Thyroid gland (tissue), 4 donors: ENCODE measurements at regions not wholly inside any gene's neighbourhood (a gene's known extent, or its start where the extent isn't known, plus 50 kb on each side); places are given as distances from the start of the nearest gene placed in this dataset.
"Not testable (repeated sequence)": the region's sequence is repeated elsewhere in the genome, so short reads cannot be mapped to it uniquely, and the experiment has no call there.

Experiments
- DNase-seq, 2 donors: peaks; one replicate each; pipeline ENCODE4 v3.0.0-alpha.2; 2019
- H3K27ac ChIP-seq, 3 donors: fragments of 200-600 bp; sonication (generic); 1 replicate in 2 of 3; 2 replicates in 1 of 3; pipeline ENCODE4 v1.5.1; 2016 to 2019; ENCODE audit warnings: mild to moderate bottlenecking in 1 of 3, moderate library complexity in 1 of 3
- H3K27me3 ChIP-seq: fragments of 200-600 bp; sonication (generic); one replicate; pipeline ENCODE4 v1.5.1; 2019
- H3K36me3 ChIP-seq, 2 donors: fragments of 200-600 bp; sonication (generic); one replicate each; pipeline ENCODE4 v1.5.1; 2016 to 2019
- H3K4me1 ChIP-seq, 2 donors: fragments of 200-600 bp; sonication (generic); one replicate each; pipeline ENCODE4 v1.5.1; 2017 to 2019
- H3K4me3 ChIP-seq, 3 donors: fragments of 200-600 bp; sonication (generic); replicated peaks in 1 of 3; 1 replicate in 2 of 3; 2 replicates in 1 of 3; pipeline ENCODE4 v1.5.1; 2016; ENCODE audit warnings: mild to moderate bottlenecking in 1 of 3
- H3K9me3 ChIP-seq: fragments of 200-600 bp; sonication (generic); one replicate; pipeline ENCODE4 v1.5.1; 2017
- POLR2A ChIP-seq, 2 donors: fragments of 450-650 bp; IDR thresholded peaks; one replicate each; pipeline ENCODE4 v1.6.1; 2017; ENCODE audit warnings: antibody characterized with exemption in 2 of 2, mild to moderate bottlenecking in 2 of 2, moderate library complexity in 1 of 2
- WGBS, 2 donors: methylation state at CpG; one replicate each; pipeline ENCODE4 v1.1.5; 2017; 5-methylcytosine and 5-hydroxymethylcytosine counted together
- intact Hi-C: fragments of 100-400 bp; cut with DNase I; formaldehyde crosslinking; loops from one replicate; pipeline ENCODE4 v1.15.1; 2023
- TF ChIP-seq, protein P1 (sequence below), 6 experiments: fragments of 200-600 bp in 3 of 6; fragments of 450-650 bp in 3 of 6; sonication (generic) in 3 of 6; IDR thresholded peaks; one replicate each; pipeline ENCODE4 v1.5.1; 2016 to 2019; ENCODE audit warnings: antibody characterized with exemption in 6 of 6, mild to moderate bottlenecking in 2 of 6, inconsistent platforms in 1 of 6, moderate library complexity in 1 of 6

GRCh38 chr4:10783351-10783750, 98.8 kb upstream of the CLNK start:
- intact Hi-C loops: no loop called here
- TF ChIP-seq POLR2A (IDR thresholded peaks at IDR 0.05): no peak
- TF ChIP-seq, protein P1, sequence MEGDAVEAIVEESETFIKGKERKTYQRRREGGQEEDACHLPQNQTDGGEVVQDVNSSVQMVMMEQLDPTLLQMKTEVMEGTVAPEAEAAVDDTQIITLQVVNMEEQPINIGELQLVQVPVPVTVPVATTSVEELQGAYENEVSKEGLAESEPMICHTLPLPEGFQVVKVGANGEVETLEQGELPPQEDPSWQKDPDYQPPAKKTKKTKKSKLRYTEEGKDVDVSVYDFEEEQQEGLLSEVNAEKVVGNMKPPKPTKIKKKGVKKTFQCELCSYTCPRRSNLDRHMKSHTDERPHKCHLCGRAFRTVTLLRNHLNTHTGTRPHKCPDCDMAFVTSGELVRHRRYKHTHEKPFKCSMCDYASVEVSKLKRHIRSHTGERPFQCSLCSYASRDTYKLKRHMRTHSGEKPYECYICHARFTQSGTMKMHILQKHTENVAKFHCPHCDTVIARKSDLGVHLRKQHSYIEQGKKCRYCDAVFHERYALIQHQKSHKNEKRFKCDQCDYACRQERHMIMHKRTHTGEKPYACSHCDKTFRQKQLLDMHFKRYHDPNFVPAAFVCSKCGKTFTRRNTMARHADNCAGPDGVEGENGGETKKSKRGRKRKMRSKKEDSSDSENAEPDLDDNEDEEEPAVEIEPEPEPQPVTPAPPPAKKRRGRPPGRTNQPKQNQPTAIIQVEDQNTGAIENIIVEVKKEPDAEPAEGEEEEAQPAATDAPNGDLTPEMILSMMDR (IDR thresholded peaks at IDR 0.05): no peak
- no peaks in the 10 kb centered on the region for H3K4me1 ChIP-seq
- no peaks in the 10 kb centered on the region for H3K9me3 ChIP-seq
- H3K27ac ChIP-seq: no peak overlapping the region
- DNase-seq: no peak
- no peak overlapping the region for H3K4me3 ChIP-seq
- no peaks in the 10 kb centered on the region for H3K36me3 ChIP-seq
- 70 to 75% methylated on average over 3 of the region's 3 CpGs for WGBS, 2 donors
- H3K27me3 ChIP-seq: no peaks in the 10 kb centered on the region

DNA sequence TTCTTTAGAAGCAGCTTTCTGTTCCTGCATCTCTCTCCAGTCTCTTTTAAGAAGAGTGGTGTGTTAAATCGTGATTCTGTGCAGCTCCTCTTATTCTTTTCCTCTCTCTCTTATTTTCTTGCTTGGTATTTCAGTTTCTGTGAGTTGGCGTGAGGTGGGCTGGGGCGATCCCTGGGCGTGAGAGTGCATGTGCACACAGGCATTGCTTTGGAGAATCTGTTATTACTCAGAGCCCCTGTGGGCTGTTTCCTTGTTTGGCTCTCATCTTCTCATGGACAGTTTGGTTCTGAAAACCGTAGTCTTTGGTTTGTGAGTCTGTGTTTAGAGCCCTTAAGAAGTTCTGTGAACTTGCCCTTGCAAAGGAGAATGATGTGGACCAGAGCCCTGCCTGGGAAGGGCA, 97.2 kb upstream of the CLNK start:
- Histone ChIP-seq H3K4me3 (no peak overlapping the region), H3K27ac (no peak overlapping the region), H3K9me3 (no peaks in the 10 kb centered on the region), H3K36me3 (no peaks in the 10 kb centered on the region), H3K27me3 (no peaks in the 10 kb centered on the region), H3K4me1 (no peaks in the 10 kb centered on the region)
- no peak for DNase-seq
- 83 to 88% methylated on average over 5 of the region's 5 CpGs for WGBS, 2 donors
- TF ChIP-seq POLR2A (IDR thresholded peaks at IDR 0.05): no peak
- TF ChIP-seq, protein P1 (IDR thresholded peaks at IDR 0.05): no peak
- intact Hi-C loops: no loop called here

GRCh38 chr4:10780803-10781202, 96.2 kb upstream of the CLNK start:
- H3K36me3 ChIP-seq, H3K27ac ChIP-seq, intact Hi-C loops, H3K4me1 ChIP-seq, H3K4me3 ChIP-seq, DNase-seq, H3K9me3 ChIP-seq, H3K27me3 ChIP-seq: not testable (repeated sequence)
- 92 to 93% methylated on average over 13 of the region's 13 CpGs for WGBS, 2 donors

DNA sequence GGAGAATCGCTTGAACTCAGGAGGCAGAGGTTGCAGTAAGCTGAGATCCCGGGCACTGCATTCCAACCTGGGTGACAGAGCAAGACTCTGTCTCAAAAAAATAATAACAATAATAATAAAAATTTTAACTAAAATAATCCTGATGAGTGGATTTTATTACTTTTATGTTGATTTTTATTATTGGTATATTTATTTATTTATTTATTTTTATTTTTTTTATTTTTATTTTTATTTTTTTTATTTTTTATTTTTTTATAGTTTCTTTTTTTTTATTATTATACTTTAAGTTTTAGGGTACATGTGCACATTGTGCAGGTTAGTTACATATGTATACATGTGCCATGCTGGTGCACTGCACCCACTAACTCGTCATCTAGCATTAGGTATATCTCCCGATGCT, 90.6 kb upstream of the CLNK start:
- DNase-seq, H3K4me1 ChIP-seq, H3K36me3 ChIP-seq, H3K4me3 ChIP-seq, H3K27ac ChIP-seq, intact Hi-C loops, H3K27me3 ChIP-seq, H3K9me3 ChIP-seq: not testable (repeated sequence)
- WGBS, 2 donors: 95 to 97% methylated on average over 4 of the region's 4 CpGs

- H3K4me1 ChIP-seq: peaks cover 0 to 4% of the 10 kb centered on the region in 2 donors
- TF ChIP-seq POLR2A (IDR thresholded peaks at IDR 0.05): no peak
- TF ChIP-seq, protein P1 (IDR thresholded peaks at IDR 0.05): no peak
- no peak overlapping the region for H3K4me3 ChIP-seq
- intact Hi-C loops: no loop called here
- H3K9me3 ChIP-seq: no peaks in the 10 kb centered on the region
- no peaks in the 10 kb centered on the region for H3K27me3 ChIP-seq
- DNase-seq: no peak
- 89 to 90% methylated on average over 2 of the region's 2 CpGs for WGBS, 2 donors
- H3K36me3 ChIP-seq: no peaks in the 10 kb centered on the region
- H3K27ac ChIP-seq: no peak overlapping the region
Observed at GRCh38 chr4:10773656-10774055, 89.1 kb upstream of the CLNK start.

- no peaks in the 10 kb centered on the region for H3K9me3 ChIP-seq
- intact Hi-C loops: no loop called here
- peak in 1 of 2 donors; percentile 37 for DNase-seq
Observed at GRCh38 chr4:10773010-10773409, 88.4 kb upstream of the CLNK start.

More at GRCh38 chr4:10773010-10773409, 88.4 kb upstream of the CLNK start:
- no peaks in the 10 kb centered on the region for H3K36me3 ChIP-seq
- H3K4me3 ChIP-seq: no peak overlapping the region
- peaks cover 0 to 4% of the 10 kb centered on the region in 2 donors for H3K4me1 ChIP-seq
- 9 to 10% methylated on average over 3 of the region's 3 CpGs for WGBS, 2 donors
- no peaks in the 10 kb centered on the region for H3K27me3 ChIP-seq
- no peak overlapping the region for H3K27ac ChIP-seq
- TF ChIP-seq, protein P1 (IDR thresholded peaks at IDR 0.05): no peak
- no peak for TF ChIP-seq POLR2A (IDR thresholded peaks at IDR 0.05)
